Esophagus squamous epithelium (tissue), 4 donors: ENCODE measurements at regions not wholly inside any gene's neighbourhood (a gene's known extent, or its start where the extent isn't known, plus 50 kb on each side); places are given as distances from the start of the nearest gene placed in this dataset.
A peak's percentile ranks its signal among the peaks of the same experiment; 100 is the strongest.

Experiments
- POLR2A ChIP-seq, 4 donors: fragments of 450-650 bp; IDR thresholded peaks; one replicate each; pipeline ENCODE4 v1.6.1; 2017; ENCODE audit warnings: antibody characterized with exemption in 4 of 4, mild to moderate bottlenecking in 4 of 4, moderate library complexity in 3 of 4
- TF ChIP-seq, protein P1 (sequence below), 6 experiments: fragments of 450-650 bp in 4 of 6; fragments of 200-600 bp in 2 of 6; sonication (generic) in 2 of 6; IDR thresholded peaks; one replicate each; pipeline ENCODE4 v1.5.1; 2016 to 2019; ENCODE audit warnings: antibody characterized with exemption in 6 of 6, mild to moderate bottlenecking in 4 of 6, moderate library complexity in 4 of 6

DNA sequence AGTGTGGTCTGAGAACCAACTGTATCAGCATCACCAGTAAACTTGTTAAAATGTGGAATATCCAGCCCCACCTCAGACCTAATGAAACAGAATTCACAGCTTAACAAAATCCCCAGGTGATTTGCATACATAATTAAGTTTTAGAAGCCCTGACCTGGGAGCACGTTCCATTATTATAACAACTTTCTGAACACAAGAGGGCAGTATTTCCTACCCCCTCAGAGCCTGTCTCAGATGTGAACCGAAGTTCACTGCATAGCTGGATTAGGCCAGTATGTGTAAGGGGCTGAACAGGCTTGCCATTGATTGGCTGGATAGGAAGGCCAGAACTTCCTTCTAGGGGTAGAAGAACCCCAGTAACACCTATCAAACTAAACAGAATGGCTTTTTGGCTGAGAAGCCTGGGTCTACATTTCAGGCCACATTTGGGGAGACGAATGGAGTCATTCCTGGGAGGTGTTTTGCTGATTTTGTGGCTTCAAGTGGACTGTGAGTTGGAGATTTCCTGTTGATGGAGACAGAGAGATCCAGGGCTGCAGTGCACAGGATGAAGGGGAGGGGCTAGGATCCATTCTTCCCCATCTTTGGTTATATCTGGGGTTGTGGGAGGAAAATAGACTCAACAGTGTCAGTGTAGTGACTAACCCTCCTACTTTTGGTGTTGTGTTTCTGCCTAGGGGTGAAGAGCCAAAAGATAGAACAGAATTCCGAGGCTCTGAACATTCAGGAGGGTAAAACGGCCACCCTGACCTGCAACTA, 94.7 kb upstream of the OR4E1 start:
- TF ChIP-seq POLR2A (IDR thresholded peaks at IDR 0.05), result no peak
- TF ChIP-seq, protein P1, sequence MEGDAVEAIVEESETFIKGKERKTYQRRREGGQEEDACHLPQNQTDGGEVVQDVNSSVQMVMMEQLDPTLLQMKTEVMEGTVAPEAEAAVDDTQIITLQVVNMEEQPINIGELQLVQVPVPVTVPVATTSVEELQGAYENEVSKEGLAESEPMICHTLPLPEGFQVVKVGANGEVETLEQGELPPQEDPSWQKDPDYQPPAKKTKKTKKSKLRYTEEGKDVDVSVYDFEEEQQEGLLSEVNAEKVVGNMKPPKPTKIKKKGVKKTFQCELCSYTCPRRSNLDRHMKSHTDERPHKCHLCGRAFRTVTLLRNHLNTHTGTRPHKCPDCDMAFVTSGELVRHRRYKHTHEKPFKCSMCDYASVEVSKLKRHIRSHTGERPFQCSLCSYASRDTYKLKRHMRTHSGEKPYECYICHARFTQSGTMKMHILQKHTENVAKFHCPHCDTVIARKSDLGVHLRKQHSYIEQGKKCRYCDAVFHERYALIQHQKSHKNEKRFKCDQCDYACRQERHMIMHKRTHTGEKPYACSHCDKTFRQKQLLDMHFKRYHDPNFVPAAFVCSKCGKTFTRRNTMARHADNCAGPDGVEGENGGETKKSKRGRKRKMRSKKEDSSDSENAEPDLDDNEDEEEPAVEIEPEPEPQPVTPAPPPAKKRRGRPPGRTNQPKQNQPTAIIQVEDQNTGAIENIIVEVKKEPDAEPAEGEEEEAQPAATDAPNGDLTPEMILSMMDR (IDR thresholded peaks at IDR 0.05), result peak in 1 of 6 experiments; percentile 46
